ENCODE measurements at regions not wholly inside any gene's neighbourhood (a gene's known extent, or its start where the extent isn't known, plus 50 kb on each side); places are given as distances from the start of the nearest gene placed in this dataset.
"Not testable (repeated sequence)": the region's sequence is repeated elsewhere in the genome, so short reads cannot be mapped to it uniquely, and the experiment has no call there.

GRCh38 chr6:167667204-167668018, 159.3 kb upstream of the AFDN start:
- H3K27ac ChIP-seq = no peak overlapping the region
- TF ChIP-seq ZFX (IDR thresholded peaks at IDR 0.05) (no peak), CTCF (conservative IDR thresholded peaks at IDR 0.05) (no peak)

- TF ChIP-seq ZFX (IDR thresholded peaks at IDR 0.05) = no peak
- TF ChIP-seq CTCF (conservative IDR thresholded peaks at IDR 0.05) = no peak
- no peak overlapping the region for H3K27ac ChIP-seq
These were observed 158.5 kb upstream of the AFDN start for GRCh38 chr6:167668019-167668753.

GRCh38 chr6:167668754-167669552, 157.8 kb upstream of the AFDN start:
- TF ChIP-seq ZFX (IDR thresholded peaks at IDR 0.05) = no peak
- no peak for TF ChIP-seq CTCF (conservative IDR thresholded peaks at IDR 0.05)

DNA sequence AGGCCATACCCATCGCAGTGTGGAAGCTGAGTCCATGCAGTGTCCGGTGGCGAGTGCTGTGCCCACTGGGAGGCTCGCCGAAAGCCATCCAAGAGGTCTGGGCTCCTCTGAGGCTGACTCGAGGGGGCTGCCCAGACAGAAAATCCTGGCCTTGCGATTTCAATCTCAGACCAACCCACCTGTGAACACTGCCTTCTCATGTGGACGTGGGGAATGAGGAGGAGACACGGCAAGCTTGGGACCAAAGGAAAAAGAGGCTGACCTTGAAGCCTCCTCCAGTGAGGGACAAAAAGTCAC, 157.2 kb upstream of the AFDN start:
- TF ChIP-seq ZFX (IDR thresholded peaks at IDR 0.05) = no peak
- TF ChIP-seq CTCF (conservative IDR thresholded peaks at IDR 0.05) = no peak
- no peak overlapping the region for H3K27ac ChIP-seq

More at GRCh38 chr6:167668754-167669552, 157.8 kb upstream of the AFDN start:
- H3K27ac ChIP-seq = no peak overlapping the region

GRCh38 chr6:167669870-167670802, 156.6 kb upstream of the AFDN start:
- TF ChIP-seq ZFX (IDR thresholded peaks at IDR 0.05) (no peak), CTCF (conservative IDR thresholded peaks at IDR 0.05) (no peak)
- no peak overlapping the region for H3K27ac ChIP-seq

GRCh38 chr6:167670938-167671338, 155.8 kb upstream of the AFDN start:
- no peak overlapping the region for H3K27ac ChIP-seq
- TF ChIP-seq CTCF (conservative IDR thresholded peaks at IDR 0.05) (no peak), ZFX (IDR thresholded peaks at IDR 0.05) (no peak)

DNA sequence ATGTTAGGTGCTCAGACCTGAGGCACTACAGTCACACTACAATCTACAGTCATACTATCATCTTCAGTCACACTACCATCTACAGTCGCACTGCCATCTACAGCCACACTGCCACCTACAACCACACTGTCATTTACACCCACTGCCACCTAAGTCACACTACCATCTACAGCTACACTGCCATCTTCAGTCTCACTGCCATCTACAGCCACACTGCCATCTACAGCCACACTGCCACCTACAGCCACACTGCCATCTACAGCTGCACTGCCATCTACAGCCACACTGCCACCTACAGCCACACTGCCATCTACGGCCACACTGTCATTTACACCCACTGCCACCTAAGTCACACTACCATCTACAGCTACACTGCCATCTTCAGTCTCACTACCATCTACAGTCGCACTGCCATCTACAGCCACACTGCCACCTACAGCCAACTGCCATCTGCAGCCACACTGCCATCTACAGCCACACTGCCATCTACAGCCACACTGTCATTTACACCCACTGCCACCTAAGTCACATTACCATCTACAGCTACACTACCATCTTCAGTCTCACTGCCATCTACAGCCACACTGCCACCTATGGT, 155.2 kb upstream of the AFDN start:
- not testable (repeated sequence) for H3K27ac ChIP-seq
